PC-9 (cell line): ENCODE measurements at regions not wholly inside any gene's neighbourhood (a gene's known extent, or its start where the extent isn't known, plus 50 kb on each side); places are given as distances from the start of the nearest gene placed in this dataset.
A peak's percentile ranks its signal among the peaks of the same experiment; 100 is the strongest.

Source experiments
- BruUV-seq: library from RNA; stranded (reverse); fragments of 400-500 nt; replicated peaks from 2 replicates; lab custom pipeline; 2021; lab: Mats Ljungman, UMichigan
- CTCF ChIA-PET: fragments of 300-600 bp; sonication (Branson Sonifier 250); formaldehyde crosslinking; loops from one replicate; lab custom pipeline; 2022; ENCODE audit warnings: antibody characterized with exemption; lab: Charles Lee
- POLR2A ChIA-PET: fragments of 300-600 bp; sonication (Branson Sonifier 250); formaldehyde crosslinking; loops from one replicate; lab custom pipeline; 2022; ENCODE audit warnings: antibody characterized with exemption; ENCODE audit not compliant: unreplicated experiment; lab: Charles Lee
- DNase-seq, 2 experiments: peaks; one replicate each; pipeline versions ENCODE4 v3.0.0 to v3.0.0-alpha.2; 2015 to 2022; ENCODE audit warnings: mixed read lengths in 1 of 2
- H2AFZ ChIP-seq: fragments of 200-600 bp; sonication (generic); 2 replicates; pipeline ENCODE4 v1.8.1; 2017; ENCODE audit warnings: antibody characterized with exemption
- H3F3A ChIP-seq: fragments of 200-600 bp; sonication (generic); 2 replicates; pipeline ENCODE4 v1.8.1; 2017; ENCODE audit warnings: antibody characterized with exemption, mild to moderate bottlenecking, low read depth; ENCODE audit not compliant: insufficient read depth
- H3K27ac ChIP-seq: fragments of 200-600 bp; sonication (generic); 2 replicates; pipeline ENCODE4 v1.6.1; 2016; ENCODE audit warnings: mixed run types
- H3K27me3 ChIP-seq: fragments of 200-600 bp; sonication (generic); 2 replicates; pipeline ENCODE4 v1.6.1; 2016; ENCODE audit warnings: low read depth, mixed run types; ENCODE audit not compliant: insufficient read depth
- H3K36me3 ChIP-seq: fragments of 200-600 bp; sonication (generic); 2 replicates; pipeline ENCODE4 v1.6.1; 2016; ENCODE audit warnings: low read depth, mixed run types
- H3K4me1 ChIP-seq: fragments of 200-600 bp; sonication (generic); replicated peaks from 2 replicates; pipeline ENCODE4 v1.6.1; 2016; ENCODE audit warnings: mixed run types; ENCODE audit not compliant: insufficient read depth
- H3K4me2 ChIP-seq: fragments of 200-600 bp; sonication (generic); 2 replicates; pipeline ENCODE4 v1.6.1; 2017; ENCODE audit warnings: mixed run types
- H3K4me3 ChIP-seq: fragments of 200-600 bp; sonication (generic); 2 replicates; pipeline ENCODE4 v1.6.1; 2016; ENCODE audit warnings: mixed run types
- H3K79me2 ChIP-seq: fragments of 200-600 bp; sonication (generic); 2 replicates; pipeline ENCODE4 v1.6.1; 2017; ENCODE audit warnings: low read depth, mixed run types
- H3K9me2 ChIP-seq: fragments of 200-600 bp; sonication (generic); 2 replicates; pipeline ENCODE4 v1.8.1; 2017; ENCODE audit warnings: mild to moderate bottlenecking; ENCODE audit not compliant: insufficient read depth
- H3K9me3 ChIP-seq: fragments of 200-600 bp; sonication (generic); 2 replicates; pipeline ENCODE4 v1.8.1; 2016; ENCODE audit warnings: low read depth; ENCODE audit not compliant: insufficient read depth
- H4K20me1 ChIP-seq: fragments of 200-600 bp; sonication (generic); 2 replicates; pipeline ENCODE4 v1.8.1; 2017; ENCODE audit not compliant: insufficient read depth
- EZH2 ChIP-seq: fragments of 200-600 bp; sonication (generic); IDR thresholded peaks from 2 replicates; pipeline ENCODE4 v1.8.0; 2017; ENCODE audit warnings: antibody characterized with exemption, low read depth
- intact Hi-C: fragments of 100-400 bp; cut with micrococcal nuclease; formaldehyde crosslinking; loops from one replicate; pipeline ENCODE4 v1.10.0; 2022; ENCODE audit not compliant: unreplicated experiment
- TF ChIP-seq, protein P1 (sequence below): fragments of 200-600 bp; sonication (generic); conservative IDR thresholded peaks from 2 replicates; pipeline ENCODE4 v1.6.1; 2017; ENCODE audit warnings: mixed run types, antibody characterized with exemption, mild to moderate bottlenecking, moderate library complexity

DNA sequence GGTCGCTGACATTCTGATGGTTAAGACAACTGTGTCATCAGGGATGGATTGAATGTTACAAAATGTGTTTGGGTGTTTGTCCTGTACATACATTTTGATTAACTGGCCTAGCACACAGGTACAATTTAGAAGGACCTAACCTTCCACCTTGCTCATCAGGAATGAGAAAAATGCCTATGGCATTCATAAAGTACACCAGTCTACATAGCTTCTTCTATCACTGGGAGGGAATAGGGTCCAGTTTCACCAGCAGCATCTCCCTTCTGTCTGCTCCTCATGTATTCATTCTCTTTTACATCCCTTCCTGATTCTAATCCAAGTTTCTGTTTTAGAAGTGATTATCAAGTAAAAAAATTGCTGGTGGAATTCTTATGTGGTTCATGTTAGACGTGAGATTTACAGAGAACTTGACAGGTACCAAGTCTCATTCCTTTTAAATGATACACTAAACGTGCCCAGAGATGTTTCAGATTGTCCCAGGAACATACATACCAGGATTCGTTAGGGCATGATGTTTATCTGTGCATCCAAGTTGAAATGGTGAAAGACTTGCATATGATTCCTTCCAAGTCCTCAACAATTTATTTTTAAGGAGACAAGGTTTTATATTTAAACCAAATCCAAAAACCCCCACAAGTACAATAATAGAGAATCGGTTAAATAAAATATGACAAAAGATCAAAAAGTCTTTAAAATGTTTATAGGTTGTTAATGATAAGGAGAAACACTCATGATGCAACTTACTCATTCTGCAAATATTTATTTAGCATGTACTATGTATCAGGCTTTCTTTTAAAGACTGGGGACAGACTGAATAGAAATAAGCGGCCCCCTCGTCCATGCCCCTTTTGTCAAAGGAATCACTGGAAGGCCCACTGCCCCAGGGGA is 359.1 kb downstream of the ZNF674 start:
- Histone ChIP-seq H2AFZ (no peak overlapping the region), H3K36me3 (no peaks in the 10 kb centered on the region), H4K20me1 (no peaks in the 10 kb centered on the region), H3K4me1 (no peaks in the 10 kb centered on the region), H3K4me3 (no peak overlapping the region), H3K27ac (no peak overlapping the region), H3K4me2 (no peak overlapping the region), H3K79me2 (no peaks in the 10 kb centered on the region), H3K9me2 (no peaks in the 10 kb centered on the region), H3K9me3 (no peaks in the 10 kb centered on the region), H3K27me3 (no peaks in the 10 kb centered on the region), H3F3A (no peaks in the 10 kb centered on the region)
- DNase-seq, result peak in 1 of 2 experiments; percentile 34
- intact Hi-C loops, result no loop called here
- TF ChIP-seq, protein P1, sequence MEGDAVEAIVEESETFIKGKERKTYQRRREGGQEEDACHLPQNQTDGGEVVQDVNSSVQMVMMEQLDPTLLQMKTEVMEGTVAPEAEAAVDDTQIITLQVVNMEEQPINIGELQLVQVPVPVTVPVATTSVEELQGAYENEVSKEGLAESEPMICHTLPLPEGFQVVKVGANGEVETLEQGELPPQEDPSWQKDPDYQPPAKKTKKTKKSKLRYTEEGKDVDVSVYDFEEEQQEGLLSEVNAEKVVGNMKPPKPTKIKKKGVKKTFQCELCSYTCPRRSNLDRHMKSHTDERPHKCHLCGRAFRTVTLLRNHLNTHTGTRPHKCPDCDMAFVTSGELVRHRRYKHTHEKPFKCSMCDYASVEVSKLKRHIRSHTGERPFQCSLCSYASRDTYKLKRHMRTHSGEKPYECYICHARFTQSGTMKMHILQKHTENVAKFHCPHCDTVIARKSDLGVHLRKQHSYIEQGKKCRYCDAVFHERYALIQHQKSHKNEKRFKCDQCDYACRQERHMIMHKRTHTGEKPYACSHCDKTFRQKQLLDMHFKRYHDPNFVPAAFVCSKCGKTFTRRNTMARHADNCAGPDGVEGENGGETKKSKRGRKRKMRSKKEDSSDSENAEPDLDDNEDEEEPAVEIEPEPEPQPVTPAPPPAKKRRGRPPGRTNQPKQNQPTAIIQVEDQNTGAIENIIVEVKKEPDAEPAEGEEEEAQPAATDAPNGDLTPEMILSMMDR, result no peak
- ChIA-PET POLR2A (no interaction called here), CTCF (no interaction called here)
- no TSS peak for BruUV-seq

DNA sequence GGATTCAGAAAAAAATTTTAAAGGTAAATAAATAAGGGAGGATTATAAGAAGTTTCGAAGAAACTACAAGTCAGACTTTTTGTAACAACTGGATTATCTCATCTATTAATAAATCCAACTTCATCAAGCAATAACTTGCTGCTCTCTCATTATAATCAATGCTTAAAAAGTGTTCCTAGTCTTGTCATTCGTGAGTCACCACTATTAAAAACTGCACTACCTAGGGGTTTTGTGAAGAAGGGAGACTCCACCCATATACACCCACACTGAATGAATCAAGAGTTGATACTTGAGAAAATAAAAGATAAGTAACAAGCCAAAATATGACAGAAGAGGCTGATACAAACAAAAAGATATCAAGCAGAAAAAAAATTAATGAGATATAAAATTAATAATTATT is 360.5 kb downstream of the ZNF674 start:
- ChIA-PET POLR2A (no interaction called here), CTCF (no interaction called here)
- DNase-seq, result no peak
- no peak overlapping the region for H3K4me3 ChIP-seq
- H3K79me2 ChIP-seq, result no peaks in the 10 kb centered on the region
- no peak overlapping the region for H3K27ac ChIP-seq
- no peaks in the 10 kb centered on the region for H3K27me3 ChIP-seq
- H2AFZ ChIP-seq, result no peak overlapping the region
- no peaks in the 10 kb centered on the region for H3K9me3 ChIP-seq
- no peaks in the 10 kb centered on the region for H3K4me1 ChIP-seq
- H3K4me2 ChIP-seq, result no peak overlapping the region
- no peaks in the 10 kb centered on the region for H4K20me1 ChIP-seq
- no peaks in the 10 kb centered on the region for H3F3A ChIP-seq
- BruUV-seq, result no TSS peak
- H3K36me3 ChIP-seq, result no peaks in the 10 kb centered on the region
- intact Hi-C loops, result no loop called here
- no peaks in the 10 kb centered on the region for H3K9me2 ChIP-seq
- TF ChIP-seq, protein P1, result no peak
- TF ChIP-seq EZH2, result no peak

DNA sequence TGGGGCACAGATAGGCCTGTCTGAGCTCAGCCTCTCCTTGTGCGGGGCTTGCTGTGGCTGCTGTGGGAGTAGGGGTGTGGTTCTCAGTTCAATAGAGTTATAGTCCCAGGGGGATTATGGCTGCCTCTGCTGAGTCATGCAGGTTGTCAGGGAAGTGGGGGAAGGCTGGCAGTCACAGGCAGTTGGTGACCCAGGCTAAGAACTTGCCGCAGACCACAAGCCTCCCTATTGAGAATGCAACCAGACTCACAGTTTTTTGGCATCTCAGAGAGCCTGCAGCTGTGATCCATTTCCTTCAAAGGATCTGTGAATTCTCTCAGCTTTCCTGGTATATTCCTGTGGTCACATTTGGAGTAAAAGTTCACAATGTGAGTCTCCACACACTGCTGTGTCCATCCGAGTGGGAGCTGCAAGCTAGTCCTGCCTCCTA is 364.9 kb downstream of the ZNF674 start:
- intact Hi-C loops, result no loop called here
- Histone ChIP-seq H3K4me1 (no peaks in the 10 kb centered on the region), H3K79me2 (no peaks in the 10 kb centered on the region), H3K9me3 (no peaks in the 10 kb centered on the region), H3K4me2 (no peak overlapping the region), H4K20me1 (no peaks in the 10 kb centered on the region), H2AFZ (no peak overlapping the region), H3K27ac (no peak overlapping the region), H3K9me2 (no peaks in the 10 kb centered on the region), H3K36me3 (no peaks in the 10 kb centered on the region), H3K27me3 (no peaks in the 10 kb centered on the region), H3F3A (no peaks in the 10 kb centered on the region), H3K4me3 (no peak overlapping the region)
- peak in 1 of 2 experiments; percentile 23 for DNase-seq
- TF ChIP-seq, protein P1, result no peak
- no peak for TF ChIP-seq EZH2
- no TSS peak for BruUV-seq
- ChIA-PET CTCF (no interaction called here), POLR2A (interaction anchor here (0.6 kb wide), 1 partner anchor 154 kb away, joined by 5 read pairs; no protein-coding TSS in a partner anchor)
